ENCODE measurements at regions not wholly inside any gene's neighbourhood (a gene's known extent, or its start where the extent isn't known, plus 50 kb on each side); places are given as distances from the start of the nearest gene placed in this dataset.

GRCh38 chr11:71383461-71383860 is 64.7 kb downstream of the DHCR7 start:
- no peaks in the 10 kb centered on the region for H3K36me3 ChIP-seq (ENCODE audit: insufficient read depth in 1 of 2, low read depth in 1 of 2)
- no peaks in the 10 kb centered on the region for H3K4me1 ChIP-seq
- intact Hi-C loops (cut with DNase I), result no loop called here
- peaks cover 0 to 5% (median 3%) of the 10 kb centered on the region in 3 donors for H3K27me3 ChIP-seq (ENCODE audit: insufficient read depth in 3 of 3, low read length in 2 of 3)
- no peak for TF ChIP-seq CTCF (IDR thresholded peaks at IDR 0.05)
- DNase-seq (no peak), ATAC-seq (no peak)
- 65 to 80% (median 80%) methylated on average over 1 of the region's 1 CpG for WGBS, 3 donors
- H3K9me3 ChIP-seq, result no peaks in the 10 kb centered on the region
- H3K4me3 ChIP-seq, result no peak overlapping the region
- no peak overlapping the region for H3K27ac ChIP-seq

GRCh38 chr11:71381781-71382505 is 66.2 kb downstream of the DHCR7 start:
- no peak for TF ChIP-seq CTCF (IDR thresholded peaks at IDR 0.05)
- H3K4me3 ChIP-seq, result no peak overlapping the region
- ATAC-seq, result no peak
- 81 to 87% (median 86%) methylated on average over 5 of the region's 5 CpGs for WGBS, 3 donors
- intact Hi-C loops (cut with DNase I), result no loop called here
- no peaks in the 10 kb centered on the region for H3K9me3 ChIP-seq
- no peak for DNase-seq
- no peaks in the 10 kb centered on the region for H3K4me1 ChIP-seq
- peaks cover 0 to 5% (median 3%) of the 10 kb centered on the region in 3 donors for H3K27me3 ChIP-seq (ENCODE audit: insufficient read depth in 3 of 3, low read length in 2 of 3)
- no peak overlapping the region for H3K27ac ChIP-seq
- no peaks in the 10 kb centered on the region for H3K36me3 ChIP-seq (ENCODE audit: insufficient read depth in 1 of 2, low read depth in 1 of 2)

GRCh38 chr11:71379701-71380100 is 68.5 kb downstream of the DHCR7 start:
- no peak overlapping the region for H3K27ac ChIP-seq
- H3K9me3 ChIP-seq, result no peaks in the 10 kb centered on the region
- 63 to 67% (median 66%) methylated on average over 2 of the region's 2 CpGs for WGBS, 3 donors
- H3K4me3 ChIP-seq, result no peak overlapping the region
- no peak for TF ChIP-seq CTCF (IDR thresholded peaks at IDR 0.05)
- peaks cover 0 to 5% (median 3%) of the 10 kb centered on the region in 3 donors for H3K27me3 ChIP-seq (ENCODE audit: insufficient read depth in 3 of 3, low read length in 2 of 3)
- H3K4me1 ChIP-seq, result no peaks in the 10 kb centered on the region
- ATAC-seq (no peak), DNase-seq (no peak)
- intact Hi-C loops (cut with DNase I), result no loop called here
- H3K36me3 ChIP-seq (ENCODE audit: insufficient read depth in 1 of 2, low read depth in 1 of 2), result no peaks in the 10 kb centered on the region

- no peak for TF ChIP-seq CTCF (IDR thresholded peaks at IDR 0.05)
- WGBS, 3 donors, result 58 to 66% (median 61%) methylated on average over 7 of the region's 7 CpGs
- H3K4me3 ChIP-seq, result no peak overlapping the region
- intact Hi-C loops (cut with DNase I), result no loop called here
- no peaks in the 10 kb centered on the region for H3K9me3 ChIP-seq
- ATAC-seq, result no peak
- no peak overlapping the region for H3K27ac ChIP-seq
- peaks cover 0 to 3% (median 0%) of the 10 kb centered on the region in 3 donors for H3K27me3 ChIP-seq (ENCODE audit: insufficient read depth in 3 of 3, low read length in 2 of 3)
- DNase-seq, result no peak
- H3K4me1 ChIP-seq, result no peaks in the 10 kb centered on the region
- no peaks in the 10 kb centered on the region for H3K36me3 ChIP-seq (ENCODE audit: insufficient read depth in 1 of 2, low read depth in 1 of 2)
Measured at GRCh38 chr11:71373791-71374454, 74.3 kb downstream of the DHCR7 start.
